GM12892 (cell line): ENCODE measurements at regions not wholly inside any gene's neighbourhood (a gene's known extent, or its start where the extent isn't known, plus 50 kb on each side); places are given as distances from the start of the nearest gene placed in this dataset.

Experiments
- POLR2A ChIP-seq: IDR thresholded peaks from 2 replicates; pipeline ENCODE4 v1.6.1; 2011; ENCODE audit warnings: low read depth, low read length, control low read depth
- POLR2AphosphoS5 ChIP-seq: IDR thresholded peaks from 2 replicates; pipeline ENCODE4 v1.6.1; 2011; ENCODE audit warnings: low read depth, low read length, control low read depth

- TF ChIP-seq POLR2A (no peak), POLR2AphosphoS5 (no peak)
Measured at GRCh38 chr6:51464956-51465355, 622.5 kb downstream of the PKHD1 start.
